ENCODE measurements at regions not wholly inside any gene's neighbourhood (a gene's known extent, or its start where the extent isn't known, plus 50 kb on each side); places are given as distances from the start of the nearest gene placed in this dataset.

- TF ChIP-seq CTCF (IDR thresholded peaks at IDR 0.05) = no peak
- TF ChIP-seq POLR2A (IDR thresholded peaks at IDR 0.05) = no peak
- TF ChIP-seq POLR2AphosphoS5 (IDR thresholded peaks at IDR 0.05) = no peak
Observed at GRCh38 chr5:57989378-57989777, 470.5 kb downstream of the PLK2 start.
